HG03460 (cell line): ENCODE measurements at regions not wholly inside any gene's neighbourhood (a gene's known extent, or its start where the extent isn't known, plus 50 kb on each side); places are given as distances from the start of the nearest gene placed in this dataset.

ENCODE experiments used
- ATAC-seq: cut with Tn5 transposase; IDR thresholded peaks from one replicate; pipeline ENCODE4 v1.9.1; 2021; ENCODE audit not compliant: unreplicated experiment

- no peak for ATAC-seq
These were observed 138.6 kb upstream of the EPHA4 start for GRCh38 chr2:221710744-221711143.

GRCh38 chr2:221708902-221709301 is 136.8 kb upstream of the EPHA4 start:
- no peak for ATAC-seq

GRCh38 chr2:221705185-221705877 is 133.2 kb upstream of the EPHA4 start:
- ATAC-seq, result no peak

- ATAC-seq, result no peak
These were observed 132.3 kb upstream of the EPHA4 start for GRCh38 chr2:221704442-221704841.

GRCh38 chr2:221693365-221693764 is 121.3 kb upstream of the EPHA4 start:
- ATAC-seq, result no peak

GRCh38 chr2:221691571-221691970 is 119.5 kb upstream of the EPHA4 start:
- no peak for ATAC-seq

- no peak for ATAC-seq
These were observed 117.0 kb upstream of the EPHA4 start for GRCh38 chr2:221689140-221689539.

- ATAC-seq, result no peak
These were observed 108.4 kb upstream of the EPHA4 start for GRCh38 chr2:221680548-221680947.

- ATAC-seq, result no peak
These were observed 105.6 kb upstream of the EPHA4 start for GRCh38 chr2:221677688-221678087.

- no peak for ATAC-seq
These were observed 104.6 kb upstream of the EPHA4 start for GRCh38 chr2:221676566-221677172.

- ATAC-seq, result no peak
These were observed 103.3 kb upstream of the EPHA4 start for GRCh38 chr2:221675201-221675908.

- no peak for ATAC-seq
These were observed 102.3 kb upstream of the EPHA4 start for GRCh38 chr2:221674446-221674845.

- ATAC-seq, result no peak
These were observed 101.1 kb upstream of the EPHA4 start for GRCh38 chr2:221673248-221673647.

- ATAC-seq, result no peak
These were observed 99.4 kb upstream of the EPHA4 start for GRCh38 chr2:221671515-221671914.

- ATAC-seq, result no peak
These were observed 90.7 kb upstream of the EPHA4 start for GRCh38 chr2:221662689-221663391.

- no peak for ATAC-seq
These were observed 85.7 kb upstream of the EPHA4 start for GRCh38 chr2:221657806-221658205.

- ATAC-seq, result no peak
These were observed 83.2 kb upstream of the EPHA4 start for GRCh38 chr2:221655300-221655699.

GRCh38 chr2:221653182-221653581 is 81.1 kb upstream of the EPHA4 start:
- no peak for ATAC-seq

- ATAC-seq, result no peak
These were observed 77.1 kb upstream of the EPHA4 start for GRCh38 chr2:221649051-221649775.

- ATAC-seq, result no peak
These were observed 70.3 kb upstream of the EPHA4 start for GRCh38 chr2:221642447-221642846.
